ENCODE measurements at regions not wholly inside any gene's neighbourhood (a gene's known extent, or its start where the extent isn't known, plus 50 kb on each side); places are given as distances from the start of the nearest gene placed in this dataset.
A peak's percentile ranks its signal among the peaks of the same experiment; 100 is the strongest.

GRCh38 chr7:117986645-117987269 is 113.5 kb upstream of the CTTNBP2 start:
- Histone ChIP-seq H3K4me1 (peaks cover 7% of the 10 kb centered on the region), H3K9ac (ENCODE audit: low read depth in 2 of 2, low read length in 2 of 2) (no peak overlapping the region), H3K27me3 (no peaks in the 10 kb centered on the region), H3K36me3 (no peaks in the 10 kb centered on the region), H3K4me3 (no peak overlapping the region), H3K9me3 (no peaks in the 10 kb centered on the region), H3K27ac (no peak overlapping the region)
- intact Hi-C loops (cut with DNase I) = no loop called here
- TF ChIP-seq CTCF (IDR thresholded peaks at IDR 0.05) = no peak
- DNase-seq = no peak

GRCh38 chr7:117990834-117991233 is 117.6 kb upstream of the CTTNBP2 start:
- TF ChIP-seq CTCF (IDR thresholded peaks at IDR 0.05) = no peak
- Histone ChIP-seq H3K36me3 (no peaks in the 10 kb centered on the region), H3K9ac (ENCODE audit: low read depth in 2 of 2, low read length in 2 of 2) (no peak overlapping the region), H3K4me3 (no peak overlapping the region), H3K27ac (no peak overlapping the region), H3K4me1 (no peaks in the 10 kb centered on the region), H3K27me3 (no peaks in the 10 kb centered on the region), H3K9me3 (no peaks in the 10 kb centered on the region)
- no peak for DNase-seq
- intact Hi-C loops (cut with DNase I) = no loop called here

GRCh38 chr7:117992635-117993376 is 119.6 kb upstream of the CTTNBP2 start:
- Histone ChIP-seq H3K27ac (no peak overlapping the region), H3K27me3 (no peaks in the 10 kb centered on the region), H3K9me3 (no peaks in the 10 kb centered on the region), H3K36me3 (no peaks in the 10 kb centered on the region), H3K4me3 (no peak overlapping the region), H3K9ac (ENCODE audit: low read depth in 2 of 2, low read length in 2 of 2) (no peak overlapping the region), H3K4me1 (no peaks in the 10 kb centered on the region)
- TF ChIP-seq CTCF (IDR thresholded peaks at IDR 0.05) = no peak
- no peak for DNase-seq
- intact Hi-C loops (cut with DNase I) = no loop called here

GRCh38 chr7:117993377-117994003 is 120.2 kb upstream of the CTTNBP2 start:
- Histone ChIP-seq H3K36me3 (no peaks in the 10 kb centered on the region), H3K27me3 (no peaks in the 10 kb centered on the region), H3K9me3 (no peaks in the 10 kb centered on the region), H3K4me3 (no peak overlapping the region), H3K9ac (ENCODE audit: low read depth in 2 of 2, low read length in 2 of 2) (no peak overlapping the region), H3K27ac (no peak overlapping the region), H3K4me1 (no peaks in the 10 kb centered on the region)
- intact Hi-C loops (cut with DNase I) = no loop called here
- peak; percentile 30 for TF ChIP-seq CTCF (IDR thresholded peaks at IDR 0.05)
- DNase-seq = no peak

- no peak for DNase-seq
- no peak overlapping the region for H3K27ac ChIP-seq
- H3K9me3 ChIP-seq = no peaks in the 10 kb centered on the region
- H3K4me1 ChIP-seq = no peaks in the 10 kb centered on the region
- H3K4me3 ChIP-seq = no peak overlapping the region
- H3K36me3 ChIP-seq = no peaks in the 10 kb centered on the region
- no peaks in the 10 kb centered on the region for H3K27me3 ChIP-seq
- H3K9ac ChIP-seq (ENCODE audit: low read depth in 2 of 2, low read length in 2 of 2) = no peak overlapping the region
- intact Hi-C loops (cut with DNase I) = no loop called here
- TF ChIP-seq CTCF (IDR thresholded peaks at IDR 0.05) = no peak
These were observed 122.8 kb upstream of the CTTNBP2 start for GRCh38 chr7:117995850-117996650.

Data from colonic mucosa (tissue), 4 donors.